ENCODE measurements at regions not wholly inside any gene's neighbourhood (a gene's known extent, or its start where the extent isn't known, plus 50 kb on each side); places are given as distances from the start of the nearest gene placed in this dataset.

DNA sequence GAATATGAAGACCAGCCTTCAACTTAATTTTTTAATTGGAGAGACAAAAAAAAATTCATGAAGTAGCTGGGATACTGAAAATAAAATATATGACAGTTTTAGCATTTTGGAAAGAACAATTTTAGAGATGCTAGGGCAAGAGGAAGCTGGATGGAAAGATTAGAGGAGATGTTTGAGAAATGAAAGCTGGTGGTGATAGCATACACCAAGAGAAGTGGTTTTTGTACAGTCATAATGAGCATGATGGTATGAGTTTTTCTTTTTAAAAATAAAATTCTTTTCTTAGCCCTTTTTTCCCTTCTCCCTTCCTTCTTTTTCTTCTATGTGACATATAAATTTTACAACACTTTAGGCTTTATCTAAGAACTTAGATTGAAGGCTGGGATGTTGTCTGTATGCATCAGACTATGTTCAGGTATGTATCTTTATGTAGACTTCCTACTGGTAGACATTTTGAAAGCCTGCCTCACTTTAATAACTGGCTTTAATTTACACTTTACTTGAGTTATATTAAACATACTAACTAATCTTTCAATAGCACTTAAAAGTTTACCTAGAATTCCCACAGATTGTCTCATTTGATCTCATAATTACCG lies 522.5 kb downstream of the TLE4 start:
- TF ChIP-seq, protein P1, sequence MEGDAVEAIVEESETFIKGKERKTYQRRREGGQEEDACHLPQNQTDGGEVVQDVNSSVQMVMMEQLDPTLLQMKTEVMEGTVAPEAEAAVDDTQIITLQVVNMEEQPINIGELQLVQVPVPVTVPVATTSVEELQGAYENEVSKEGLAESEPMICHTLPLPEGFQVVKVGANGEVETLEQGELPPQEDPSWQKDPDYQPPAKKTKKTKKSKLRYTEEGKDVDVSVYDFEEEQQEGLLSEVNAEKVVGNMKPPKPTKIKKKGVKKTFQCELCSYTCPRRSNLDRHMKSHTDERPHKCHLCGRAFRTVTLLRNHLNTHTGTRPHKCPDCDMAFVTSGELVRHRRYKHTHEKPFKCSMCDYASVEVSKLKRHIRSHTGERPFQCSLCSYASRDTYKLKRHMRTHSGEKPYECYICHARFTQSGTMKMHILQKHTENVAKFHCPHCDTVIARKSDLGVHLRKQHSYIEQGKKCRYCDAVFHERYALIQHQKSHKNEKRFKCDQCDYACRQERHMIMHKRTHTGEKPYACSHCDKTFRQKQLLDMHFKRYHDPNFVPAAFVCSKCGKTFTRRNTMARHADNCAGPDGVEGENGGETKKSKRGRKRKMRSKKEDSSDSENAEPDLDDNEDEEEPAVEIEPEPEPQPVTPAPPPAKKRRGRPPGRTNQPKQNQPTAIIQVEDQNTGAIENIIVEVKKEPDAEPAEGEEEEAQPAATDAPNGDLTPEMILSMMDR (IDR thresholded peaks at IDR 0.05): no peak
- no peak for TF ChIP-seq POLR2AphosphoS5 (IDR thresholded peaks at IDR 0.05)
- no peak for TF ChIP-seq POLR2A (IDR thresholded peaks at IDR 0.05)

Measured in upper lobe of left lung (tissue), 4 donors.